ENCODE measurements at regions not wholly inside any gene's neighbourhood (a gene's known extent, or its start where the extent isn't known, plus 50 kb on each side); places are given as distances from the start of the nearest gene placed in this dataset.

DNA sequence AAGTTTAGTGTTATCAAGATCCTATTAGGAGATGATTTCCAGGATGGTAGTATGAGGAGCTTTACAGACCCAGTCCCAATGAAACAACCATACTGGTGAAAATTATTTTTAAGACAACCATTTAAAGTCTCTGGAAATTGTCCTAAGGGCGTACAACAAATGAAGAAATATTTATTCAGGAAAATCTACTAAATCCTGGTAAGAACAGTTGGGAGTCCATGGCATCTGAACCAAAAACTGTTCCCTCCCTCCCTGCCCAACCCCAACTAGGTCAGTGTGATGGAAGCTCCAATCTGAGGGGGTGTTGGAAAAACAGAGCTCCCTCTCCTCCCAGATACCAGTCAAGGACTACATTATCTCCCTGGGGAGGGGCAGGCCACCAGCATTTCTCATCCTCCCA lies 74.7 kb upstream of the MKLN1 start:
- DNase-seq (ENCODE audit: insufficient read length) (no peak), FAIRE-seq (no peak)
- TF ChIP-seq POLR2A (IDR thresholded peaks at IDR 0.05; ENCODE audit: low read depth, low read length) = no peak

DNA sequence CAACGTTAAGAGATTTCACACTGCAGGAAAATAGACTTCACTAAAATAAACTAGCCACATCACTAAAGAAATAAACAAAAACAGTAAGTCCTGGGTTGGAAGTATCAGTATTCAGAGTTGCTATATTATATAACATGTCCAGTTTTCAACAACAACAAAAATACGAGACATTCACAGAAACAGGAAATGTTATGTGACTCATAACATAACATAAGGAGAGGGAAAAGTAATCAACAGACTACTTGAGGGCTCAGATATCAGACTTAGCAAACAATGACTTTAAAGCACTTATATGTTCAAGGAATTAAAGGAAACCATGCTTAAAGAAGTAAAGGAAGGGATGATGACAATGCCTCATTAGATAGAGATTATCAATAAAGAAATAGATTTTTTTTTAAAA lies 73.5 kb upstream of the MKLN1 start:
- TF ChIP-seq TAF1 (IDR thresholded peaks at IDR 0.05; ENCODE audit: borderline replicate concordance, low read depth, low read length) (no peak), POLR2A (IDR thresholded peaks at IDR 0.05; ENCODE audit: low read depth, low read length) (no peak), POLR2AphosphoS5 (IDR thresholded peaks at IDR 0.05; ENCODE audit: low read depth, low read length) (no peak)
- FAIRE-seq (no peak), DNase-seq (ENCODE audit: insufficient read length) (no peak)

DNA sequence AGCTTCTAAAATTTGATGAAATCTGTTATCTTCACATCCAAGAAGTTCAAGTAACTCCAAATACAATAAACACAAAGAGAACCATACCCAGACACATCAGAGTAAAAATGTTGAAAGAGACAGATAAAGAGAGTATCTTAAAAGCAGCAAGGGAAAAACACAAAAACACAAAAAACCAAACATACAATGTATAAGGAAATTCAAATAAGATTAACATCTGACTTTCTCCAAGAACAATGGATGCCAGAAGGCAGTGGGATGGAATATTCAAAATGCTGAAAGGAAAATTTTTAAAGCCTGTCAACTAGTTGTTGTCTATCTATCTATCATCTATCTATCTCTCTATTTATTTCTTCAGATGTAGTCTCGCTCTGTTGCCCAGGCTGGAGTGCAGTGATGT lies 72.4 kb upstream of the MKLN1 start:
- TF ChIP-seq POLR2AphosphoS5 (IDR thresholded peaks at IDR 0.05; ENCODE audit: low read depth, low read length) = no peak
- TF ChIP-seq POLR2A (IDR thresholded peaks at IDR 0.05; ENCODE audit: low read depth, low read length) = no peak
- TF ChIP-seq TAF1 (IDR thresholded peaks at IDR 0.05; ENCODE audit: borderline replicate concordance, low read depth, low read length) = no peak
- DNase-seq (ENCODE audit: insufficient read length) = no peak
- no peak for FAIRE-seq

DNA sequence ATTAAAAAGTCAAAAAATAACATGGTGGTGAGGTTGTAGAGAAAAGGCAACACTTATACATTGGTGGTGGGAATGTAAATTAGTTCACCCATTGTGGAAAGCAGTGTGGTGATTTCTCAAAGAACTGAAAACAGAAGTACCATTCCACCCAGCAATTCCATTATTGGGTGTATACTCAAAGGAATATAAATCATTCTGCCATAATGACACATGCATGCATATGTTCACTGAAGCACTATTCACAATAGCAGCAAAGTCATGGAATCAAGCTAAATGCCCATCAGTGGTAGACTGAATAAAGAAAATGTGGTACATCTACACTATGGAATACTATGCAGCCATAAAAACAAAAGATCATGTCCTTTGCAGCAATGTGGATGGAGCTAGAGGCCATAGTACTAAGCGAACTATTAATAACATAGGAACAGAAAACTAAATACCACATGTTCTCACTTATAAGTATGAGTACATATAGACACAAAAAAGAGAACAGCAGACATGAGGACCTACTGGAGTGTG lies 66.1 kb upstream of the MKLN1 start:
- no peak for TF ChIP-seq POLR2AphosphoS5 (IDR thresholded peaks at IDR 0.05; ENCODE audit: low read depth, low read length)
- no peak for TF ChIP-seq POLR2A (IDR thresholded peaks at IDR 0.05; ENCODE audit: low read depth, low read length)
- no peak for TF ChIP-seq TAF1 (IDR thresholded peaks at IDR 0.05; ENCODE audit: borderline replicate concordance, low read depth, low read length)
- no peak for DNase-seq (ENCODE audit: insufficient read length)
- FAIRE-seq = no peak

DNA sequence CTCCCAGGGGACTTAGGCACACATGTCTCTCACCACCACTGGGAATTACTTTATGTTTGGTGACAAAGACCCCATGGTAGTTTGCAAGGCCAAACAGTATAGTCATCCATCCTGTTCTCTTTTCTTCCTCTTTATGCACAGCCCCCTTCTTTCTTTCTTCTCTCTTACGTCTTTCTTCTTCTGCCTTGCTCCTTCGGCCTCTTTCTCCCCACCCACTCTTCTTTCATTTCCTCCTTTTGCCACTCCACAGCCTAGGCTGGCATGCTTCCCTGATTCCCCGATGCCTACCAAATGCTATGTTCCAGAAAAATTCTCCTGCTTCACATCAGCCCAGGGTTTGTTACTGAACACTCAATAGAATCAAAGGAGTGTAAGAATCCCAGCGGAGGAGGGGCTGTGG lies 62.4 kb upstream of the MKLN1 start:
- TF ChIP-seq POLR2AphosphoS5 (IDR thresholded peaks at IDR 0.05; ENCODE audit: low read depth, low read length) = no peak
- TF ChIP-seq POLR2A (IDR thresholded peaks at IDR 0.05; ENCODE audit: low read depth, low read length) = no peak
- TF ChIP-seq TAF1 (IDR thresholded peaks at IDR 0.05; ENCODE audit: borderline replicate concordance, low read depth, low read length) = no peak
- no peak for FAIRE-seq
- DNase-seq (ENCODE audit: insufficient read length) = no peak

DNA sequence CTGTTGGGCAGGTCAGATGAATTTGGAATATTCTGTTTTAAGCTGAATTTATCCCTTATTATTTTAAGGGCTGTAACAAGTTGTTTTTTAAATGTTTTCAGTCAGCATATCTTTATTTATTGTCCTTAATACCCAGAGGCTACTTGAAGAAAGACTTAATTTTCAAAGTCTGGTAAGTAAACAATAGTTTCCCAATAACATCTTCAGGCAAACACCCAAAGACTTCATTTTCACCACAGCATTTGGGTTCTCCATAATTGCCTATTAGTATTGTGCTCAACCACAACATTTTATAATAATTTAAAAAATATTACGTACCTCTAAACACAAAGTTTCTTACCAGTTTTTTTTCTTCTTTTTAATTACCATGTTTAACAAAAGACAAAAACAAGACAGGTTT lies 60.0 kb upstream of the MKLN1 start:
- TF ChIP-seq POLR2AphosphoS5 (IDR thresholded peaks at IDR 0.05; ENCODE audit: low read depth, low read length) (no peak), TAF1 (IDR thresholded peaks at IDR 0.05; ENCODE audit: borderline replicate concordance, low read depth, low read length) (no peak), POLR2A (IDR thresholded peaks at IDR 0.05; ENCODE audit: low read depth, low read length) (no peak)
- FAIRE-seq (no peak), DNase-seq (ENCODE audit: insufficient read length) (no peak)

DNA sequence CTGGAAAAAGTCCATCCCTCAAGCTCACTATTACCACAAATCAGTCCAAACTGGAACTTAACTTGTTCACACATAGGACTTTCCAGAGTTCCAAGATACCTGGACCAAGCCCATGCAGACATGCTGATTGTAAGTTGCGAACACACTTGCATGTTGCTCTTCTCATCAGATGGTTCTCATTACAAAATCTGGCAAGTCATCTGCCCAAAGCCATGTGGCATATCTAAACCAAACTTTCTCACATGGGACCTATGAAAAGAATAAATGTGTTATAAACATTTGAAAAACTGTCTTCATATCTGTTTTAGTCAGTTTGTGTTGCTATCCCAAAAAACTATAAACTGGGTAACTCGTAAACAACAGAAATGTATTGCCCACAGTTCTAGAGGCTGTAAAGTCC lies 58.8 kb upstream of the MKLN1 start:
- DNase-seq (ENCODE audit: insufficient read length) (no peak), FAIRE-seq (no peak)
- TF ChIP-seq POLR2AphosphoS5 (IDR thresholded peaks at IDR 0.05; ENCODE audit: low read depth, low read length) (no peak), POLR2A (IDR thresholded peaks at IDR 0.05; ENCODE audit: low read depth, low read length) (no peak), TAF1 (IDR thresholded peaks at IDR 0.05; ENCODE audit: borderline replicate concordance, low read depth, low read length) (no peak)

DNA sequence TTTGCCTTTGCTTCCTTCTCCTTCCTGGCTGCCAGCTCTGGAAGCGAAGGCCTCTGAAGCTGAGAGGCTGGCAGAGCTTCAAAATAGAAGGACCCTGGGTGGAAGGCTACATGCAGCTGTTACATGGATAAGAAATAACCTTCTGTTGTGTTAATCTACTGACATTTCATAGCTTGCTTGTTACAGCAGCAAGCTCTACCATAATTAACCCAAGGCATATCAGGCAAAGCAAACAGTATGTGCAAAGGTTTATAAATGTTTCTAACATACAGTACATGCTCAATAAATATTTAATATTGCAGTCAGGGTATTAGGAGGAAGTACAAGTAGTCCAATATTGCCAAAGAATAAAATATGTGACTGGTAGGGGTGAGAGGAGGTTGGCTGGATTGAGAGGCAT lies 55.6 kb upstream of the MKLN1 start:
- TF ChIP-seq POLR2A (IDR thresholded peaks at IDR 0.05; ENCODE audit: low read depth, low read length) (no peak), POLR2AphosphoS5 (IDR thresholded peaks at IDR 0.05; ENCODE audit: low read depth, low read length) (no peak), TAF1 (IDR thresholded peaks at IDR 0.05; ENCODE audit: borderline replicate concordance, low read depth, low read length) (no peak)
- FAIRE-seq (no peak), DNase-seq (ENCODE audit: insufficient read length) (no peak)

DNA sequence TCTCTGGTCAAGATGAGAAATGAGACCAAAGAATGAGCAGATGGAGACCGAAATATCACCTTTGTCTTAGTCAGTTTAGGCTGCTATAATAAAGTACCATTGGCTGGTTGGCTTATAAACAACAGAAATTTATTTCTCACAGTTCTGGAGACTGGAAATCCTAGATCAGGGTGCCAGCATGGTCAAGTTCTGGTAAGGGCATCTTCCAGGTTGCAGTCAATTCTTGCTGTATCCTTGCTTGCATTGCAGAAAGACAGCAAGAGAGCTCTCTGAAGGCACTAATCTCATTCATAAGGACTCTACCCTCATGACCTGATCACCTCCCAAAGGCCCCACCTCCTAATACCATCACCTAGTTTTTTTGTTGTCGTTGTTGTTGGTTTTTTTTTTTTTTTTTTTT lies 52.7 kb upstream of the MKLN1 start:
- no peak for TF ChIP-seq POLR2AphosphoS5 (IDR thresholded peaks at IDR 0.05; ENCODE audit: low read depth, low read length)
- no peak for TF ChIP-seq TAF1 (IDR thresholded peaks at IDR 0.05; ENCODE audit: borderline replicate concordance, low read depth, low read length)
- no peak for TF ChIP-seq POLR2A (IDR thresholded peaks at IDR 0.05; ENCODE audit: low read depth, low read length)
- FAIRE-seq = no peak

DNA sequence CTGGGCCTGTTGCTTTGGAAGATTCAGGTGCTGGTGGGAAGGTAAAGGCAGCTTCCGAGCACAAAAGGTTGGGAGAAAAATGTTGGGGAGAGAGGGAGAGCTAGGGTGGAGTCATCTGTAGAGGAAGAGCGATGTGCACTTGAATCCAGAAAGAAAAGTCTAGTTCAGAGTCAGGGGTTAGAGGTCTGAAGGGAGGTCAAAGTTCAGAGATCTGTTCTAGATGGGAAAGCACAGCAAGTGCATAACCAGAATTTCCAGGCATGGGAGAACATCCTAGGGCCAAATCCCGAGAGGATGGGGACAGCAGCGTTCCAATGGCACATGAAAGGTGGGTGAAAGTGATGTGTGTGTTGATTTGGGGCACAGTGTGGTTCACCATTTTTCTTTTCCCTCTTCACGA lies 51.5 kb upstream of the MKLN1 start:
- TF ChIP-seq POLR2AphosphoS5 (IDR thresholded peaks at IDR 0.05; ENCODE audit: low read depth, low read length) (no peak), TAF1 (IDR thresholded peaks at IDR 0.05; ENCODE audit: borderline replicate concordance, low read depth, low read length) (no peak), POLR2A (IDR thresholded peaks at IDR 0.05; ENCODE audit: low read depth, low read length) (no peak)
- DNase-seq (ENCODE audit: insufficient read length) (no peak), FAIRE-seq (no peak)

More for the DNA sequence above, 52.7 kb upstream of the MKLN1 start:
- no peak for DNase-seq (ENCODE audit: insufficient read length)

DNA sequence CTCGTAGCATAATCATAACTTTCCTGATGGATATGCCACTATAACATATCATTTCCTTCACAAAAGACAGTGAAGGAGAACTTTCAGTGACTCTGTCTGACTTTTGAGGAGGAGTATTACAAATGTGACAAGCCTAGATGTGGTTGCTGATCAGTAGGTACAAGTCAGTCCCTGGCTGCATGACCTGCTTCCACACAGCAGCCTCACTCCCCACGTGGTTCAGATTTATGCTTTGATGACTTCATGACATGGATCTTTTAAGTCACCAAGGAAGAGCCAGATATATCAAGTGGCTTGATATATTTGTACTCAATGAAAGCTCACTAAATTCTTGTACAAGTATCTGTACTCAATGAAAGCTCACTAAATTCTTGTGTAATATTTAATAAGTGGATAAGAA lies 50.9 kb upstream of the MKLN1 start:
- no peak for DNase-seq (ENCODE audit: insufficient read length)
- no peak for TF ChIP-seq POLR2AphosphoS5 (IDR thresholded peaks at IDR 0.05; ENCODE audit: low read depth, low read length)
- TF ChIP-seq POLR2A (IDR thresholded peaks at IDR 0.05; ENCODE audit: low read depth, low read length) = no peak
- no peak for TF ChIP-seq TAF1 (IDR thresholded peaks at IDR 0.05; ENCODE audit: borderline replicate concordance, low read depth, low read length)
- no peak for FAIRE-seq

All from GM12892 (cell line).